Stimulated activated naive B cell treated with anti-CD40 and anti-IgM and Interleukin-4, amounts not matched to agents 10 μg/mL and 1 μg/mL and 100 μg/mL, for 72 hours (primary cell): ENCODE measurements at regions not wholly inside any gene's neighbourhood (a gene's known extent, or its start where the extent isn't known, plus 50 kb on each side); places are given as distances from the start of the nearest gene placed in this dataset.

Source experiments
- ATAC-seq, 2 donors: fragments of 150-1000 bp; cut with Tn5 transposase; replicated peaks; 2 replicates each; pipeline ENCODE4 v1.10.0; 2021; ENCODE audit warnings: moderate library complexity in 1 of 2
- DNase-seq: peaks from one replicate; pipeline ENCODE4 v3.0.0; 2021
- H3K27ac Mint-ChIP-seq: one replicate; pipeline ENCODE4 v1.8.0; 2022; ENCODE audit warnings: mild to moderate bottlenecking, mixed read lengths
- H3K27me3 Mint-ChIP-seq, 2 donors: one replicate each; pipeline ENCODE4 v1.8.0; 2022; ENCODE audit warnings: mixed read lengths in 2 of 2
- H3K36me3 Mint-ChIP-seq, 2 donors: one replicate each; pipeline ENCODE4 v1.8.0; 2022; ENCODE audit warnings: mixed read lengths in 2 of 2, mild to moderate bottlenecking in 1 of 2
- H3K4me1 Mint-ChIP-seq, 2 donors: one replicate each; pipeline ENCODE4 v1.8.0; 2022; ENCODE audit warnings: mixed read lengths in 2 of 2, mild to moderate bottlenecking in 1 of 2
- H3K4me3 Mint-ChIP-seq, 2 donors: one replicate each; pipeline ENCODE4 v1.8.0; 2022; ENCODE audit warnings: mild to moderate bottlenecking in 2 of 2, mixed read lengths in 2 of 2, moderate library complexity in 1 of 2
- H3K9me3 Mint-ChIP-seq, 2 donors: one replicate each; pipeline ENCODE4 v1.8.0; 2022; ENCODE audit warnings: mixed read lengths in 2 of 2, mild to moderate bottlenecking in 1 of 2

- Mint-ChIP-seq H3K27ac (no peak overlapping the region), H3K36me3 (no peaks in the 10 kb centered on the region), H3K27me3 (no peaks in the 10 kb centered on the region), H3K4me1 (no peaks in the 10 kb centered on the region), H3K9me3 (peaks cover 8 to 9% of the 10 kb centered on the region in 2 donors), H3K4me3 (no peak overlapping the region)
- ATAC-seq (no peak), DNase-seq (no peak)
These were observed 374.1 kb upstream of the IRX4 start for GRCh38 chr5:2256691-2257280.

GRCh38 chr5:2255915-2256690, 373.4 kb upstream of the IRX4 start:
- H3K36me3 Mint-ChIP-seq: no peaks in the 10 kb centered on the region
- DNase-seq (no peak), ATAC-seq (no peak)
- no peak overlapping the region for H3K4me3 Mint-ChIP-seq
- no peaks in the 10 kb centered on the region for H3K27me3 Mint-ChIP-seq
- no peak overlapping the region for H3K27ac Mint-ChIP-seq
- H3K4me1 Mint-ChIP-seq: no peaks in the 10 kb centered on the region
- peaks cover 8 to 9% of the 10 kb centered on the region in 2 donors for H3K9me3 Mint-ChIP-seq

- no peak overlapping the region for H3K27ac Mint-ChIP-seq
- no peak for ATAC-seq
- DNase-seq: no peak
- peaks cover 8 to 9% of the 10 kb centered on the region in 2 donors for H3K9me3 Mint-ChIP-seq
- no peaks in the 10 kb centered on the region for H3K36me3 Mint-ChIP-seq
- H3K27me3 Mint-ChIP-seq: no peaks in the 10 kb centered on the region
- no peak overlapping the region for H3K4me3 Mint-ChIP-seq
- H3K4me1 Mint-ChIP-seq: no peaks in the 10 kb centered on the region
These were observed 372.4 kb upstream of the IRX4 start for GRCh38 chr5:2254880-2255750.

GRCh38 chr5:2254406-2254805, 371.7 kb upstream of the IRX4 start:
- no peaks in the 10 kb centered on the region for H3K36me3 Mint-ChIP-seq
- no peaks in the 10 kb centered on the region for H3K27me3 Mint-ChIP-seq
- no peak for DNase-seq
- no peak overlapping the region for H3K27ac Mint-ChIP-seq
- ATAC-seq: no peak
- H3K9me3 Mint-ChIP-seq: peaks cover 8 to 9% of the 10 kb centered on the region in 2 donors
- H3K4me1 Mint-ChIP-seq: no peaks in the 10 kb centered on the region
- H3K4me3 Mint-ChIP-seq: no peak overlapping the region

- no peaks in the 10 kb centered on the region for H3K27me3 Mint-ChIP-seq
- peaks cover 8 to 9% of the 10 kb centered on the region in 2 donors for H3K9me3 Mint-ChIP-seq
- ATAC-seq (no peak), DNase-seq (no peak)
- H3K27ac Mint-ChIP-seq: no peak overlapping the region
- H3K4me1 Mint-ChIP-seq: no peaks in the 10 kb centered on the region
- no peak overlapping the region for H3K4me3 Mint-ChIP-seq
- no peaks in the 10 kb centered on the region for H3K36me3 Mint-ChIP-seq
These were observed 370.6 kb upstream of the IRX4 start for GRCh38 chr5:2253040-2253975.

GRCh38 chr5:2251751-2252150, 369.0 kb upstream of the IRX4 start:
- Mint-ChIP-seq H3K27me3 (no peaks in the 10 kb centered on the region), H3K4me3 (no peak overlapping the region), H3K27ac (no peak overlapping the region), H3K36me3 (no peaks in the 10 kb centered on the region), H3K9me3 (peaks cover 16 to 18% of the 10 kb centered on the region in 2 donors), H3K4me1 (no peaks in the 10 kb centered on the region)
- ATAC-seq (no peak), DNase-seq (no peak)

GRCh38 chr5:2251298-2251697, 368.6 kb upstream of the IRX4 start:
- Mint-ChIP-seq H3K27me3 (no peaks in the 10 kb centered on the region), H3K4me3 (no peak overlapping the region)
- ATAC-seq: no peak

GRCh38 chr5:2250365-2250950, 367.7 kb upstream of the IRX4 start:
- H3K27ac Mint-ChIP-seq: no peak overlapping the region
- no peaks in the 10 kb centered on the region for H3K4me1 Mint-ChIP-seq
- H3K27me3 Mint-ChIP-seq: no peaks in the 10 kb centered on the region
- H3K36me3 Mint-ChIP-seq: no peaks in the 10 kb centered on the region
- no peak for DNase-seq
- ATAC-seq: no peak
- no peak overlapping the region for H3K4me3 Mint-ChIP-seq
- H3K9me3 Mint-ChIP-seq: peaks cover 10 to 12% of the 10 kb centered on the region in 2 donors

More at GRCh38 chr5:2251298-2251697, 368.6 kb upstream of the IRX4 start:
- no peak for DNase-seq
- no peaks in the 10 kb centered on the region for H3K36me3 Mint-ChIP-seq
- no peaks in the 10 kb centered on the region for H3K4me1 Mint-ChIP-seq
- no peak overlapping the region for H3K27ac Mint-ChIP-seq
- peaks cover 16 to 18% of the 10 kb centered on the region in 2 donors for H3K9me3 Mint-ChIP-seq

GRCh38 chr5:2249442-2249841, 366.7 kb upstream of the IRX4 start:
- no peak for ATAC-seq
- Mint-ChIP-seq H3K27ac (no peak overlapping the region), H3K36me3 (no peaks in the 10 kb centered on the region), H3K9me3 (peaks cover 10 to 11% of the 10 kb centered on the region in 2 donors), H3K4me3 (no peak overlapping the region), H3K27me3 (no peaks in the 10 kb centered on the region), H3K4me1 (no peaks in the 10 kb centered on the region)
- no peak for DNase-seq

- ATAC-seq (no peak), DNase-seq (no peak)
- Mint-ChIP-seq H3K36me3 (no peaks in the 10 kb centered on the region), H3K27me3 (no peaks in the 10 kb centered on the region), H3K4me3 (no peak overlapping the region), H3K4me1 (no peaks in the 10 kb centered on the region), H3K27ac (no peak overlapping the region), H3K9me3 (peaks cover 10% of the 10 kb centered on the region in 2 donors)
These were observed 366.3 kb upstream of the IRX4 start for GRCh38 chr5:2249026-2249425.

GRCh38 chr5:2242539-2242938, 359.8 kb upstream of the IRX4 start:
- Mint-ChIP-seq H3K9me3 (peaks cover 8% of the 10 kb centered on the region in 2 donors), H3K36me3 (no peaks in the 10 kb centered on the region), H3K27me3 (no peaks in the 10 kb centered on the region), H3K4me1 (no peaks in the 10 kb centered on the region), H3K4me3 (no peak overlapping the region), H3K27ac (no peak overlapping the region)
- DNase-seq (no peak), ATAC-seq (no peak)

GRCh38 chr5:2241842-2242241, 359.1 kb upstream of the IRX4 start:
- DNase-seq (no peak), ATAC-seq (no peak)
- no peak overlapping the region for H3K4me3 Mint-ChIP-seq
- no peaks in the 10 kb centered on the region for H3K4me1 Mint-ChIP-seq
- H3K36me3 Mint-ChIP-seq: no peaks in the 10 kb centered on the region
- H3K27me3 Mint-ChIP-seq: no peaks in the 10 kb centered on the region
- peaks cover 7 to 8% of the 10 kb centered on the region in 2 donors for H3K9me3 Mint-ChIP-seq
- H3K27ac Mint-ChIP-seq: no peak overlapping the region

- DNase-seq (no peak), ATAC-seq (peak in 1 of 2 donors; percentile 14)
- no peaks in the 10 kb centered on the region for H3K27me3 Mint-ChIP-seq
- no peaks in the 10 kb centered on the region for H3K36me3 Mint-ChIP-seq
- no peaks in the 10 kb centered on the region for H3K4me1 Mint-ChIP-seq
- H3K9me3 Mint-ChIP-seq: peaks cover 15 to 19% of the 10 kb centered on the region in 2 donors
- no peak overlapping the region for H3K4me3 Mint-ChIP-seq
- H3K27ac Mint-ChIP-seq: no peak overlapping the region
These were observed 357.6 kb upstream of the IRX4 start for GRCh38 chr5:2240118-2240904.
